ENCODE measurements at regions not wholly inside any gene's neighbourhood (a gene's known extent, or its start where the extent isn't known, plus 50 kb on each side); places are given as distances from the start of the nearest gene placed in this dataset.

DNA sequence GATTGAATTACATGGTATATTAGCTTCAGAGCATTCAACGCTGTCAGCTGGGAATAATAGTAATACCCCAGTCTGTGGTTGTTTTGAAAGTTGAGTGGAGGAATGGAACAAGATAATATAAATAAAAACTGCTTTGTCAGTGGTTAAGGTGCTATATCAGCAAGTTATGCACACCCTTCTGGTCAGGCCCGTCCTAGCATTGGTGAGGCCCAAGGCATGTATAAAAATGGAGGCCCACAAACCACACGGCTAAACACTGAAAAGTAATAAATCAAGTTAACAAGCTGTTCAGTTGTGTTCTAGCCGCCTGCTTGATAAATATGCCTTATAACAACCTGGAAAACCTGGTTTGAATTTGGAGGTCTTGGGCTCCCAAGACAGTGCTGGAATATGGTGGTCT is 77.4 kb downstream of the PSMG1 start:
- DNase-seq (ENCODE audit: low read depth): no peak

DNA sequence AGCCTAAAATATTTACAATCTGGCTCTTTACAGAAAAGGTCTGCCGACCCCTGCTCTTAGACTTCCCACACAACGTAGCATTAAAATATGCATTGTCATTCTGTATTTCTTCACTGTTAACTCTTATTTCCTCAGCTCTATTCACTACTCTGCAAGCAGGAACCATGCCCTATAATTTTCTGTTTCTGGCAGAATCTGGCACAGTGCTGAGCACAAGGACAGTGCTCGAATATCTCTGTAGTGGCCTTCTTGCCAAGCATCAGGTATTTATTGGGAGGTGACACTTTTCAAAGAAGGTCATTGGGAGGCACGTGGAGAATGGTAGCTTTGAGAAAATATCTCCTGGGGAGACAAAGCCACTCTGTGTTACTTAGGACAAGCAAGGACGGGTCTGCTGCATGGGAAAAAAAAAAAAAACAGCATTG is 77.9 kb downstream of the PSMG1 start:
- no peak for DNase-seq (ENCODE audit: low read depth)

DNA sequence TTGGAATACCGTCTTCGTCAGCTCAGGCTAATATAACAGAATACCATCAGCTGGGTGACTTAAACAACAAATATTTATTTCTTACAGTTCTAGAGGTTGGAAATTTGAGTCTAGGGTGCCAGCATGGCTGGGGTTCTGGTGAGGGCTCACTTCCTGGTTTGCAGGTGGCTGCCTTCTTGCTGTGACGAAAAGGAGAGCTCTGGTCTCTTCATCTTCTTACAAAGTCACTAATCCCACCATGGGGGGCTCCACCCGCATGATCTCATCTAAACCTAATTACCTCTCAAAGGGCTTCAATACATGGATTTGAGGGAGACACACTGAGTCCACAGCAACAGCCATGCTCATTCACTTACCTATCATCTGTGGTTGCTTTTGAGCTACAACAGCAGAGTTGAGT is 78.3 kb downstream of the PSMG1 start:
- no peak for DNase-seq (ENCODE audit: low read depth)

DNA sequence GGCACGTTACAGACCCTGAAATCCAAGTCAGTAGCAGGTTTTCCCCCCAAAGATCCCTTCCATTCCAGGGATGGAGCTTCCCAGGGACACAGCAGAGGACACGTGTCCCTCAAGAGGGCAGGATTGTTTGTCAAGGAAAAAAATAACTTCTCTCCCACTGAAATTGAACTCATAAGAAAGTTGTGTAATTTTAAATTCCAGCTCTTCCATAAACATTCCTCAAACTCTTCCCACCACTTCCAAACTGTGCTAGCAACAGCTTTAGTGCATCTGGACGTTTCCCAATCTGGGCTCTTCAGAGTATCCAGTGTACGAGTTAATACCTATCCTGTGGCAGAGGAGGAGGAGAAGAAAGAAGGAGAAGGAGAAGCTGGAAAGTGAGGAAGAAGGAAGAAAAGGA is 79.6 kb downstream of the PSMG1 start:
- DNase-seq (ENCODE audit: low read depth): no peak

DNA sequence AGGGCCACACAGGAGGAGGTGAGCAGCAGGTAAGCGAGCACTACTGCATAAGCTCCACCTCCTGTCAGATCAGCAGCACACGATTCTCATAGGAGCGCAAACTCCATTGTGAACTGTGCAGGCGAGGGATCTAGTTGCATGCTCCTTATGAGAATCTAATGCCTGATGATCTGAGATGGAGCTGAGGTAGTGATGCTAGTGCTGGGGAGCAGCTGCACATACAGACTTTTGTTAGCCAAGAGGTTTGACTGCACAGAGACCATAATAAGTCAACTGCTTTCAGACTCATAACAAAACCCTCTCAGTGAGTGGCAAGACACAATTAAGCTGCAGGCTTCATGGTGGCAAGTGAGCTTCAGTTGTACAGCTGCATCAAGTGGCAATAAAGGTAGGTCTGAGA is 83.4 kb downstream of the PSMG1 start:
- no peak for DNase-seq (ENCODE audit: low read depth)

DNA sequence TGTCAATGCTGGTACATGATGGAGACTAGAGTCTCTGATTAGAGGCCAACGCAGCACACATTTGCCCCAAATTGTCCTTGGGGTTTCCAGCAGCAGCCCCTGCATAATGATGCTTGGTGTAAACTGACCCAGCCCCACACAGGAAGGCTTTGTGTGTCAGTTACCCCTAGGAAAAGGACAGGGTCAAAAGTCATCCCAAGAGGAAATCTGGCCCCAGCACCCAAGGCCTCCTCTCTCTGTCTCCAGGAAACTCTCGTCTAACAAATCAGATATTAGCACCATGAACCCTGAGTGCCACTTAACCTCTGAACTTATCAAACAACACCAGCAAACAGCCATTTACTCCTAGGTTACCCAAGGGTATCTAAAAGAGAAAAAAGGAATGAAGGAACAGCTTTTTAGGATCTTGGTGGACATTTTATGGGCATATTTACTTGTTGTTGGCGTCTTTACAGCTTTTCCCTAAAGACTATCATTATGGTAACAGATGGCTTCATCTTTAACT is 84.5 kb downstream of the PSMG1 start:
- no peak for DNase-seq (ENCODE audit: low read depth)

DNA sequence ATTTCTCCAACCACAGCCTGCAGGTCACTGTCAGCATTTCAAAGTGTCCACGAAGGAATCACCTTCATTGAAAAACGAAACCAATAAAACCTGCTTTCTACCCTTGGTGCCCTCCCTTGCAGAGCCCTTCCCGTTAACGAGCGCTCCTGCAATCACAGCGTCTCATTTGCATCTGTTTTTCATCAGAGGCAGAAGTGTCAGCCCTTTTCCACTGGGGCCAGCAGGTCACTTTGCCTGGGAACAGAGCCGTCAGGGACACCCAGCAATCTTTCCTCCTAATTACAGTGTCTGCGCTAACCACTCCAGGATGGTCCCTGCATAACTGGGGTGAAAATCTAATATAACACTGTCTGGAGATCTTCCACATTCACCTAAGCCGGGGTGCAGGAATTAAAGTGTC is 85.3 kb downstream of the PSMG1 start:
- DNase-seq (ENCODE audit: low read depth): no peak

DNA sequence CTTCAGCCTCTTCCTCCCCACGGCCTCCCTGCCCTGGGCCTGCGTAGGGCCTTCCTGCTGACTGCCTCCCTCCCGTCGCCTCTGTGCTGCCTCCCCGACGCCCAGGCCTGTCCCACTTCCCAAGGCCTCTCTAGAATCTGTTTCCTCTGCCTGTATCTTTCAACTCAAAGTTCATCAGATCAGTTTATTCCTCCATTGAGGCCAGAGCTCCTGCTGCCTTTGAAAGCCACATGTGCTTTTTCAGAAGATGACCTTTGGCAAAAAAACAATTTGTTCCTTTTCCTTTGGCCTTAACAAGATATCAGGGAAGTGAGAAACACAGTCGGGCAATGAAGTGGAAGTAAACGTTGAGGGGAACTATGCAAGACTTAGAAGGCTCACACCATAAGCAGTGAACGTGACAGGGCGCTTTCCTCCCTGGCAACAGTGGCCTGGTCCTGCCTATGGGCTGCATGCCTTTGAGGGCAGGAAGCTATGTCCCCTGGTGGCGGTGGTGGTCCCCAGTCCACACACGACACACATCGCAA is 85.9 kb downstream of the PSMG1 start:
- DNase-seq (ENCODE audit: low read depth): no peak

DNA sequence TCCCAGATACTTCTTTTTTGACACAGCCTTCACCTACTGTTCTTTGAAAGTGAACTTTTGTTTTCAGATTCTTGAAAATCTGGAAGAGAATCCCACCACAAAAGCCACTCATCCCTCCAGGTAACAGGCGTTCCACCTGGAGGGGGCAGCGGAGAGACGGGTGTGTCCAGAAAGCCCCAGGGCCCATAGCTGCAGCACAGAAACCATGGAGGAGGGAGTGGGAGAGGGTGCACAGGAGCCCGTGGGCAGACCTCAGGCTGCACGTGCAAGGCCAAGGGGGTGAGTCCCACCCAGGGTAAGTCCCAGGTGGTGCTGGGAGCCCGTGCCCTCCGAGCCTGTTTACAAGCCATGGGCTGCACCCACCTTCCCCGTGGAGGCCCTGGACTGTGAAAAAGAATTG is 86.5 kb downstream of the PSMG1 start:
- no peak for DNase-seq (ENCODE audit: low read depth)

DNA sequence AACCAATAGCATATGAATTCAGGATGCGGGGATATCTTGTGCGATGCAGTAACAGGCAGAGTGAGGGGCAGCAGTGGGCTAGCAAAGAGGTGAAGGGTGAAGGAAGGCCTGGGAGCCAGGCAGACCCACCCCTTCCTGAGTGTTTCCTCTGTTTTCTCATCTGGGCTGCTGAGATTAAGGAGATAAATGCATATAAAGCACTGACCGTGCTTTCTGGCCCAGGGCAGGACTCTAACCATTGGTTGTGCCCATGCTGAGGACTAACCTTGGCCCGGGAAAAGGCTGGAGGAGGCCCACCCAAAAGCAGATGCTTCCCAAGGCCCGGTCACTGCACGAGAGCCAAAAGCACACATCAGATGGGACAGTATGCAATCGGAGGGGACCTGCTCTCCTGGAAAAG is 87.6 kb downstream of the PSMG1 start:
- no peak for DNase-seq (ENCODE audit: low read depth)

DNA sequence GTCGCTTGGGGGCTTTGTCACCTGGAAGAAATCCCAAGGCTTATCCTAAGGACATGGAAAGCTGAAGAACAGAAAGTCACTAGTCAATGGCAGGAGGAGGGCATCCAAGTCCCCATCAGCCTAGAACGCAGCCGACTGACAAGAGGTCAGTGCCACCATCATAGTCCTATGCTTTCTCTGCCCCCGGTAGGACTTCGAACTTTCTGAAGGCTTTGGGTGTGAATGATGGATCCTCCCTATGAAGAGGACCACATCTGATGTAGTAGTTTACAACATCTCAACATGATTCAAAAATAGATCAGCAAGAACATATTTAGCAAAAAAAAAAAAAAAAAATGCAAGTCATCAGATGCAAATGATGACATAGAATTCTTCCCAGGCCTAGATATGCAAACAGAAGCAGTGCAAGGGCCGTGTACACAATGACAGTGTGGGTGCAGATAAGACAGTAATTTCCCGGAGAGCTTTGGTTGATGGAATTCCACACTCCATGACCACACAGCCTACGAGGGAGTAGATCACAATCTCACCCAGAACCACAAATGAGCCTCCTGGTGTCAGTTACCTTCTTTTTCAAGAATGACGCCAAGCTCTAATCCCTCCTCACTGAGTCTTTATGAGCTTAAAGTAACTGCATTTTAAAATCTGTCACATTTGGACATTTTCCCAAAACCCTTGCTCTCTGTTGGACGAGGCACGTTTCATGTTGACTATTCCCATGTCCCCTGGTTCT is 88.2 kb downstream of the PSMG1 start:
- DNase-seq (ENCODE audit: low read depth): peak; percentile 42

DNA sequence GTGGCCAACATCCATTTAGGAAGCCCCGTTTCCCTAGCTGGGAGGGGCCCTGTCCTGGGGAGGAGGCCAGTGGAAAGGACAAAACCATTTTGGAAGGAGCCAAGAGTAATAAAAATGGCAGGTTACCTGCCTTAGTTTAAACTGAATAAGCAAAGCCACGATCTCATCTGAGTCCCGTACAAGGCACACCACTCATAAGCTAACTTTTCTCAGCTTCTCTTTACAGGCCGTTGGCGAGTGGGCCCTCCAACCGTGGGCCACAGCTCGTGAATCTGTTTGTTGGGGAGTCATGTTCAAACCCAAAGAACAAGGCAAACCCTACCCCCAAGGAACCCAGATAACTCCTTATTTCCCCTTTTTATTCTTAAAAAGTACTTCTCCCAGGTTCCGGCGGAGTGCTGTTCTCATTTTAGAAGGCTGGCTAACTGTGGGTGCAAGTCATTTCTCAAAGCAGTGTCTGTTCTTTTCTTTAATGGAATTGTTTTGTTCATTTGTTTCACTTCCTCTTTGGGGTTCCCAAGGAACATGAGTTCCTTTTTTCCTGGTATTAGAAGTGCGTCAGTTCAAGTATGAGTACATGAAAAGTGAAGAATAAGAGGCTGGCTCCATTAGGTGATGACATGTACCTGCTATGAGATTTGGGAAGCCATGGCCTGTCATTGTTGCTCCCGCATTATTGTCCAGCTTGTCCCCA is 89.0 kb downstream of the PSMG1 start:
- no peak for DNase-seq (ENCODE audit: low read depth)

DNA sequence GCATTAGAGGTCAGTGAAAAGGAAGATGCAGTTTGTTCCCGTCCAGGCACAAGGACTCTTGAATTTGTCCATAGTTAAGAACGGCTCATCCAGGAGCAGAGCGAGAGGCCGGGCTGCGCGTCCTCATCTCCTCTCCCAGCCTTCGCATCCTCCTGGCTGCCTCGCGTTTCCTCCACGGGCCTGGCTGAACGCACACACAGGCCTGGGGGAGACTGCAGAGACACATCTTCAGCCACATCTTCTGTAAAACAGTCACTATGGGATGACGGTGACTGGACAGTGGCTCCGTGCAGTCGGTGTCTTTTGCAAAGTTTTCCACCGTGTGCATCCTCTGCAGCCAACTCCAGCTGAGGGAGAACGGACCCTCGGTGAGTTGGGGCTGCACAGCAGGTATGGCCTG is 89.7 kb downstream of the PSMG1 start:
- DNase-seq (ENCODE audit: low read depth): no peak

DNA sequence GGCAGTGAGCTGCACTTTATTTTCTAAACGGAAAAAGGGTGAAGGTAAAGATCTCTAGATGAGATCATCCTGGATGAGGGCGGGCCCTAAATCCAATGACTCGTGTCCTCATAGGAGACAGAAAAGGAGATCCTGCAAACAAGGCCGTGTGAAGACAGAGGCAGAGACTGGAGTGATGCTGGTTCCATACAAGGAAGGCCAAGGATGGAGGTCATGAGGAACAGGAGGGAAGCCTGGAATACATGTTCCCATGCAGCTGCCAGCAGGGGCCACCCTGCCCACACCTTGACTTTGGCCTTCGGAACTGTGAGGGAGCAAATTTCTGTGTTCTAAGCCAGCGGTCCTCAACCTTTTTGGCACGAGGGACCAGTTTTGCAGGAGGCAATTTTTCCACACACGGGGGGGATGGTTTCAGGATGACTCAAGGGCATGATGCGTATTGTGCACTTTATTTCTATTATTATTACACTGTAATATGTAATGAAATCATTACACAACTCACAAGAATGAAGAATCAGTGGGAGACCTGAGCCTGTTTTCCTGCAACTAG is 94.3 kb downstream of the PSMG1 start:
- peak; percentile 55 for DNase-seq (ENCODE audit: low read depth)

DNA sequence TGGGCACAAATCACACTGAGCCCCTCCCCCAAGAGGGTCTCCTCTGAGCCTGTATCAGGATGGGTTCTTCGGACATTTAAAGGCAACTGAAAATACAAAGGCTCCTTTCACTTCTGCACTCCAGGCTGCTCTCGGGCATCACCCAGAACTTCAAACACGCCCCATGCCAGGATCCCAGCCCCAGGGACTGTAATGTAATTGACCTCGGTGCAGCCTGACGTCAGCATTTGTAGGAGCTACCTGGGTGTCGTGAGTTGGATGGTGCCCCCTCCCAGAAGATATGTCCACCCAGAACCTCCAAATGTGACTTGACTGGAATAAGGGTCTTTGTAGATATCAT is 95.2 kb downstream of the PSMG1 start:
- DNase-seq (ENCODE audit: low read depth): no peak

DNA sequence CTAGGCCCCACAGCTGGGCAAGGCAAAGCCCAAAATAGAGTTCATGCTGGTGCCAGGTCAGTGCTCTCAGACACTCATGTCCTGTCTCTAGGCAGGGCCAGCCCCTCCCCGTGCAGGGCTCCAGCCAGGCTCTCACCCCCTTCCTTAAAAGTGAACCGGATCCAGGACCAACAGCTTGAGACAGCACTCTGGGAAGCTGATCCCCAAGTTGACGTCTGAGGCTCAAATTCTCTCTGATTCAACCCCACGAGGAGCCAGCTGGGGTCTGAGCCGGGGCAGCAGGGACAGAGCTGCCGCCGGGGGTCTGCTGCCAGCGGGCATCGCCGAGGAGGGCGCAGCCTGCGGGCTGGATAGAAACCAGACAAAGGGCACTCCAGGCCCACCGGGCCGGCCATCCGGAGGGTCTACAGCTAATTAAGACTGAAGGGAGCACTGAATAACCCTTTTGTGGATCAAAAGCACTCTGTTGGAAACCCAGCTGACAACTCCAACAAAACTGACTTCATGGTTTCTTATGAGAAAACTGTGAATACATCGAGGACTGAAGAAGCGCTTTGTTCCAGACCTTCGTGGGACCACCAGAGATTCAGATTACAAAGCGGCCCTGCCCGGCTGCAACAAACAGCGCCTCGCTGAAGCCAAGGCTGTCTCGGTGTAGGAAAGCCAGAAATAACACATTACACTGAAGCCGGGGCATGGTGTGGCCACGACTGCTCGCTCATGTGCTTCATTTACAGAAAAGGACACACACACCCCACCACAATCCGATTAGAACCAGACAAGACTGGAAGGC is 95.8 kb downstream of the PSMG1 start:
- no peak for DNase-seq (ENCODE audit: low read depth)

DNA sequence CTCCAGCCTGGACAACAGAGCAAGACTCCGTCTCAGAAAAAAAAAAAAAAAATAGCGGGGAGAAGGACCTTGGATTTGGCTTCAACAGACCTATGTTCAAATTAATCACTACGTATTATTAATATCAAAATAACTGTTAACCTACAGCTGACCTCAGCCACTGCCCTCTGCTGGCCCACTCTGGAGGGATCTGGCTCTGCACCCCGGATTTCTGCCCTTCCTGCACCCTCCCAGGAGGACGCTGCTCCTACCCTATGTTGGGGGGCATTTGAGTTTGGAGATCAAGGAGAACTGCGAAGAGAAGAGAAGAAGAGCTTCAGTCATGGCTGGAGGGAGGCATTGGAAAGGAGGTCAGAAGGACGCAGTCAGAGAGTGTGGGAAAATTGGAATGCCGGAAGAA is 96.7 kb downstream of the PSMG1 start:
- no peak for DNase-seq (ENCODE audit: low read depth)

DNA sequence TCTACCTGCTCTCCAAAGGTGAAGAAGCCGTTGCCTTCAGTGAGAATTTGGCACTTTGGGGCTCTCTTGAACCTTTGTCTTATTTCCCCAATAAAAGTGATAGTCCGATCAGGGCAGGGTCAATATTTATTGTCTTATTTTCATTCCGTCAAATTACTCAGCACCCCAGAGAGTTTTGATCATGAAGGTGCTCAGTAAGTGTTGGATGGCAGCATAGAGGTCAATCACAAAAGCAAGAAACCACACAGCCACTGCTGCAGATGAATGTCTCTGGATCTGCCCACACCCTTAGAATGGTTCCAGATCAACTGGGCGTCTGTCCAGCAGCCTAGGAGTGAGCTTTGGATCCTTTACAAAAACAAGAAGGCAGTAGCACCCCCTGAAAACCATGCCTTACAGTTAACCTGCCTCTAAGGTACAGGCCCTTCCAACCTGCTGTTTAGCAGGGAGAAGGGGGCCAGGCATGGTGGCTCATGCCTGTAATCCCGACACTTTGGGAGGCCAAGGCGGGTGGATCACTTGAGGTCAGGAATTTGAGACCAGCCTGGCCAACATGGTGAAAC is 97.3 kb downstream of the PSMG1 start:
- no peak for DNase-seq (ENCODE audit: low read depth)

DNA sequence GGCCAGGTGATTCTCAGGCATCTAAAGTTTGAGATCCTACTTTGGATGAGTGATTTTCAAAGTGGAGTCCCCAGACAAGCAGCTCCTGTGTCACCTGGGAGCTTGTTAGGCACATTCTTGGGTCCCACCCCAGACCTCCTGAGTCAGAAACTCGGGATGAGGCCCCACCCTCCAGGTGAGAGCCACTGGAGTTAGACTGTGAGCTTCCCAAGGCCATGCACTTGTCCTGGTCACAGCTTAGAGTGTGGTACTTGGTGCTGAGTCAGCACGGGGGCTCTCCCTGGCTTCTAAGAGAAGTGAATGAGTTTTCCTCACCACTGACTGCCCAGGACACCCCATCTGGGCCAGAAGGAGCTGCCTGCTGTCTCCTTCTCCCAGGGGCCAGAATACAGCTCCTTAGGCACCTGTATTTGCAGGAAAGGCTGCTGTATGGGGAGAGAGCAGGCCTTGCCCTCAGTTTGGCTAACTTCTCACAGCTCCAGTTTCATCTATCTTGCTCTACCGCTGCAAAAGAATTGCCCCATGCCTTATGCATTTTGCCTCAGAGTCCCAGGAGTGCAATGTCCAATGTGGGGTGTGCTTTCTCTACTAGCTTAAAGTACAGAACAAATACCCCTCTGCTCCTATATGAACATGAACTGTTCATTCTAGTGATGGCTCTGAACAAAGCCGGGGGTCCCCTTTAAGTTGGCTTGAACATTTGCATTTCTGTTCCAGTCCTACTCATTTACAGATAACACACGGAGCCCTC is 98.1 kb downstream of the PSMG1 start:
- DNase-seq (ENCODE audit: low read depth): no peak

DNA sequence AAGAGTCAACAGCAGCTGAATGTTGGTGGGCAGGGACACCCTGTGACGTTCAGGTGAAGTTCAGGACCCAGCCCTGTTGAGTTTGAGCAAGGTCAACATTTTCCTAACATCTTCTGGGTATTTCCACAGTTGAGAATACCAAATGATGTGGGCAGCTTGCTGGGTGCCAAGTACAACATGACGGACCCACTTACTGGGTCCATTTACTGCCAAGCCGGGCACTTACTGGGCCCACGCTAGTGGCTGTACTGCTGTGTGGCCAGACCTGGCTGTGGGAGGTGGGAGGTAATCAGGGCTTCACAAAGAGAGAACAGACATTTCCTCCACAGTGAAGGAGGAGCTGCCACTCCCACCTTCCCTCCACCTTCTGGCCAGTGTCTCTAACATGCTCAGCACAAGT is 99.2 kb downstream of the PSMG1 start:
- no peak for DNase-seq (ENCODE audit: low read depth)

All from HT1080 (cell line).